GM18868 (cell line): ENCODE measurements at regions not wholly inside any gene's neighbourhood (a gene's known extent, or its start where the extent isn't known, plus 50 kb on each side); places are given as distances from the start of the nearest gene placed in this dataset.
"Not testable (repeated sequence)": the region's sequence is repeated elsewhere in the genome, so short reads cannot be mapped to it uniquely, and the experiment has no call there.

ENCODE experiments used
- ATAC-seq: cut with Tn5 transposase; IDR thresholded peaks from one replicate; pipeline ENCODE4 v1.9.1; 2021; ENCODE audit warnings: mild to moderate bottlenecking, moderate library complexity; ENCODE audit not compliant: unreplicated experiment

DNA sequence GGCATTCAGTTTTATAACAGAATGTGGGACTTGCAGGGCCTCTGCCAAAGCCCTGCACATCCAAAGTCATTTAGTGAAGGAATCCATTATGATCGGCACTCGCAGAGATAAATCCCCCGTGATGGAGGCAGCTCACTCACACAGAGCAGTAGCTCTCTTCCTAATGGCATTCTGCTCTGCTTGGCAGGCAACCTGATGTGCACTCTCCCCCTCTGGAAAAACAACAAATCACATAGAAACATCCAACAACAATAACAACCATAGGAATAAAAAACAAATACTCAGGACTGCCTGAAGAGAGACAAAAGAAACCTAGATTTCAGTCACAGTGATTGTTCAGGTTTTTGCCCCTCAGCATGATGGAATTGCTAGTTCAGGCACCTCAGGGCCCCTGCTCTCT lies 59.7 kb downstream of the NAA11 start:
- ATAC-seq: no peak

DNA sequence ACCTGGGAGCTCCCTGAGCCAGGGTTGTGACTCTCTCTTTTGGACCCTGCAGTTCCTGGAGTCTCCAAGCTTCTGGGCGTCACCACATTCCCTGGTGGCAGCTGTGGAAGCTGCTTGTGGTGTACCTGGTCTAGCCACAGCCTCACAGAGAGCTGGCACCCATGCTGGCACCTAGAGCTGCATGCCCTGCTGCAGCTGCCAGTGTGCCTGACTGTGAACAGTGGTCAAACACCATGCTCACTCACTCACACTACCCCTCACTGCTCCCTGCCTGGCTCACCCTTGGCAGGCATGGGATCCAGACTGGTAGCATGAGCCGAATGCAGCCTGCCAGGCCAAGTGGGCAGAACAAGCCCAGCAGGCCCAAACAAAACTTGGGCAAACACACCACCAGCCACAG lies 66.6 kb downstream of the NAA11 start:
- ATAC-seq: no peak

DNA sequence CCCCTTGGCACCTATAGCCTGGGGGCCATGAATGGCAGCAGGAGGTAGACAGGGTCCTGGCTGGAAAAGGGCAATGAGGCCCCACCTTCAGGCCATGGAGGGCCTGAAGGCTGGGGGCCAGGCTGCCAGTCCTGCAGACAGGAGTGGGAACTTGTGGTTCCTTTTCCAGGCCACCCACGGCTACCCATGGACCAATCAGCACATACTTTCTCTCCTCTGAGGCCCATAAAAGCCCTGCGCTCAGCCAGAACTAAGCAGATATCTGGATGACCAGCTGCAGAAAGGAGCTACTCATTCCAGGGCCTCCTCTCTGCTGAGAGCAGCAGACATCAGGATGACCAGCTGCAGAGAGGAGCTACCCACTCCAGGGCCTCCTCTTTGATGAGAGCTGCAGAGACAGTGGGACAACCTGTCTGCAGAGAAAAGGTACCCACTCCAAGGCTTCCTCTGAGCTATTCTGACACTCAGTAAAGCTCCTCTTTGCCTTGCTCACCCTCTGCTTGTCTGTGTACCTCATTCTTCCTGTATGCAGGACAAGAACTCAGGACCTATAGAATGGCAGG lies 67.2 kb downstream of the NAA11 start:
- ATAC-seq: no peak

DNA sequence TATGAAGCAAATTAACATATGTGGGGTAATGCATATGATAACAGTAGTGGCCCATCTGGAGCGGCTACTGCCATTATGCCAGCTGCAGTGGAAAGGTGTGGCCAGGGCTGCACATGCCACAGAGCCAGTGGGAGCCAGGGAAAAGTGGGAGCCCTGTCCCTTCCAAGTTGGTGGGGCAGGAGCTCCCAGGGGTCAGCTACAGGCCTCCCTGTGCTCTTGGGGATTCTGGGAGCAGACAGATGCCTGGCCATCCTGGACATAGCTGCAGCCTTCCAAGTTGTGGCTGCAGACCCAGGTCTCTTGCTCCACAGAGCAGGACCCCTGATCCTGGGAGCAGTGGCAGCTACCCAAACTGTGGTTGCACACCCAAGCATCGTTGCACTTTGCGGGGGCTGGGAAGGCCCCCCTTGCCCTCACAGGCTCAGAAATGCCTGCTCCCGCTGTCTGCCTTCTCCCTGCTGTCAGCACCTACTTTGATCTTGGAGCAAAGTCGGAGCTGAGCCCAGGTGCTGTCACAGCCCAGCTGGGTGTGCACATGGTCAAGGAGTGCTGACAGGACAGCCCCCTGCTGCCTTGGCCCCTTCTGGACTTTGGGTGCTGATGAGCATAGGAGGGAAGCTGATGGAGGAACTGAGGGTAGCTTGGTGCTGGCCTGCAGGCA lies 67.8 kb downstream of the NAA11 start:
- no peak for ATAC-seq

DNA sequence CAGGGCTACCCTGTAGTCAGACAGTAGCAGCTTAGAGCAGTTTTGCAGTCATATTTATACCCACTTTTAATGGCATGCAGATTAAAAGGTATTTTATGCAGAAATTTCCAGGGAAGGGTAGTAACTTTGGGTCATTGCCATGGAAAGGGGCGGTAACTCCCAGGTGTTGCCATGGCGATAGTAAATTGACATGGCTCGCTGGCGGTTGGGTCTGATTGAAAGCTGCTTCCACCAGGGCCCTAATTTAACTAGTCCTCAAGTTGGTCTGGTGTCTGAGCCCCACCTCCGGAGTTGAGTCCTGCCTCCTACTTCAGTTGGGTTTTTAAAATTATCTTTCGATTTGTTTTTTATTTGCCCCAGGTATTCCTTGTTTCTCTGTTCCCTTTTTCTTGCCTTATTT lies 70.1 kb downstream of the NAA11 start:
- no peak for ATAC-seq

DNA sequence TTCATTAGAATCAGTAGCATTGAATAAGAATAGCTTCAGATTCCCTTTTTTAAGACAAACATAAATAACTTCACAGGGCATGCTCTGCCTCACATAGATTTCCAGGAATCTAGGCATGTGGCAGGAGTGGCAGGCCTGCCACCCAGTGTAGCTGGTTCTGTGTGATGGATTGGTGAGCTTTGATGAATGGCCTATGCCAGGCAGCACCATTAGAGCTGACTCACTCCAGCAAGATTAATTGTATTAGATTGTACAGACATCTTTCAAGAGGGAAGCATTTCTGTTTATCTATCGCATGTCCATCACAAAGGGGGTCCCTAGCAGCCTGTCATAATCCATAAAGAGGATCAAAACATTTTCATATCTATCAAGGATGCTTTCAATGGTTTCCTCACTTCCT lies 71.9 kb downstream of the NAA11 start:
- no peak for ATAC-seq

DNA sequence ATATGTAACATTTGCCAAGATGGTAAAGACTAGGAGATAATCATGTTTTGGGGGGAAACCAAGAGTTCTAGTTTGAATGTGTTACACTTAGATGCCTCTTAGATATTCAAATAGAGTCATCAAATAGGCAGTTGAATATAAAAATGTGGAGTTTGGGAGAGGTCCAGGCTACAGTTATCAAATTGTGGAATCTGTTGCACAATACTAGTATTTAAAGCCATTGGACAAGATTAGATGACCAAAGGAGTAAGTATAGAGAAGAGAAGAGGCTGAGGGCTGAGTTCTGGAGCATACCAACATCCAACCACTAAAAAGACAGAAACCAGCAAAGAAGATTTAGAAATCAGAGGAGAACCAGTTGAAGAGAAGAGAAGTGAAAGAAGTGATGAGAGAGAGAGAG lies 72.7 kb downstream of the NAA11 start:
- no peak for ATAC-seq

DNA sequence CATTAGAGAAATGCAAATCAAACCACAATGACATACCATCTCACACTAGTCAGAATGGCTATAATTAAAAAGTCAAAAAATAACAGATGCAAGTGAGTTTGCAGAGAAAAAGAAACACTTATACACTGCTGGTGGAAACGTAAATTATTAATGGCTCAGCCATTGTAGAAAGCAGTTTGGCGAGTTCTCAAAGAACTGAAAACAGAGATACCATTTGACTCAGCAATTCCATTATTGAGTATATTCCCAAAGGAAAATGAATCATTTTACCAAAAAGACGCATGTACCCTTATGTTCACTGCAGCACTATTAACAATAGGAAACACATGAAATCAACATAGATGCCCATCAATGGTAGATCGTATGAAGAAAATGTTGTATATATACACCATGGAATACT lies 75.0 kb downstream of the NAA11 start:
- no peak for ATAC-seq

DNA sequence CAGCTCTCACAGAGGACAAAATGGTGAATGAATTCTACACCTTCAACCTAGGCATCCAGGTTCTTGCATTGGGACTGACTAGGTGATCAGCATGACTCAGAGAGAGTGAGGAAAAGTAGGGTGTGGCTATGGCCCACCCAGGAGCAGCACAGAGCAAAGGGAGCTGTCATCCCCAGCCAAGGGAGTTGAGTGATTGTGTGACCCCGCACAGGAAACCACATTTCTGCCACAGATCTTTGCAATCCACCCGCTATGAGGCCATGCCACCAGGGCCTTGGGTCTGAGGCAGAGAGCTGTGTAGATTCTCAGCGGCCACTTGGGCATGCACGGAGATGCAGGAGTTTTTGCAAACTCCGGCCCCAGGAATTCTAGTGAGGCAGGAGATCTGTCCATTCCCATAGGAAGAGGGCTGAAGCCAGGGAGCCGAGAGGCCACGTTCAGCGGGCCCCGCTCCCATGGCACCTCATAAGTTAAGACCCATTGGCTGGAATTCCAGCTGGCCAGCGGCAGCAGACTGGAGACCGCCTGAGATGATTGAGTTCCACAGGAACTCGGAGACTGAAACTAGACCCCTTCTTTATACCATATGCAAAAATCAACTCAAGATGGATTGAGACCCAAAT lies 75.9 kb downstream of the NAA11 start:
- ATAC-seq: no peak

DNA sequence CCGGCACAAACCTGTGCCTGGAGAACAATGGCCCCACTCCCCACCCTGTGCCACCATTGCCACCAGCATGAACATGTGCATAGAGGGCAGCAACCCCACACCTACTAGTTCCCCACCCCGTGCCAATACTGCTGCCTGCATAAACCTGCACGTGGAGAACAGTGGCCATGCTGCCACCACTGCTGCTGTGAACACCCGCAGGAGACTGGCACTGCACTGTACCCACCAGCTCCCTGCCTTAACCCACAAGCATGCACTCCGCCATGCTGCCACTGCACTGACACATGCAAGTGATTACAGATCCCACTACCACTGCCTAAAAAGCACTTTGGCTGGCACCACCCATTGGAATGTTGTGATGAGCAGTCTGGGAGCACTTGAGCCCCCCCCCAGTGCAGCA lies 77.3 kb downstream of the NAA11 start:
- ATAC-seq: no peak

DNA sequence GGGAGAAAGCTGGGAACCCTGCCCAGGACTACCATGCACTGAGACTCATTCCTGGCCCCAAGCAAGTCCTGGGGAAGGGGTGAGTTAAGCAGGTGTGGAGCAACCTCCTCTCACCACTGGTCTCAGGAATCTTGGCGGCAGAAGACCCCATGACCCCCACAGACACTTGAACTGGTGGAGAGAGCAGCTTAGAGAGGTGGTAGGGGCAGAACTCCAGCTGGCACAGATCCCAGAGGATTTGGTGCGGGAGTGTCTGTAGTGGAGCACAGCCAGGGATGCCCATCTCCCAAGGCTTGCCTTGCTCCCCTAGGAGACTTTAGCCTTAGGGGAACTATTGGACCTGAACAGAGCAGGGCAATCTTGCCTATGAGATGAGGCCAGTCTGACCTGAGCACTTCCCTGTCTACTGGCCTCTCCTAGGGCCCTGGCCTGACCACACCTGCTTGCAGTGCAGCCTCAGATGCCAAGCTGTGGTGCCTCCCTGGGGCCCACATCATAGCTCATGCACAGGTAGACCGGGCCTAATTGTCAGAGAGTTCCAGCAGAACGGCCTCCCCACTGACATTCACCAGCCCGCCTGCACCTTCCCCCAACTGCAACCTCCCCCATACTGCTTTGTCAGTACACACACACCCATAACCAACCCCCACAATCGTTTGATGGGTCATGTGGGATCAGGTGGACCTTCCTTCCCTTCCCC lies 78.0 kb downstream of the NAA11 start:
- no peak for ATAC-seq

DNA sequence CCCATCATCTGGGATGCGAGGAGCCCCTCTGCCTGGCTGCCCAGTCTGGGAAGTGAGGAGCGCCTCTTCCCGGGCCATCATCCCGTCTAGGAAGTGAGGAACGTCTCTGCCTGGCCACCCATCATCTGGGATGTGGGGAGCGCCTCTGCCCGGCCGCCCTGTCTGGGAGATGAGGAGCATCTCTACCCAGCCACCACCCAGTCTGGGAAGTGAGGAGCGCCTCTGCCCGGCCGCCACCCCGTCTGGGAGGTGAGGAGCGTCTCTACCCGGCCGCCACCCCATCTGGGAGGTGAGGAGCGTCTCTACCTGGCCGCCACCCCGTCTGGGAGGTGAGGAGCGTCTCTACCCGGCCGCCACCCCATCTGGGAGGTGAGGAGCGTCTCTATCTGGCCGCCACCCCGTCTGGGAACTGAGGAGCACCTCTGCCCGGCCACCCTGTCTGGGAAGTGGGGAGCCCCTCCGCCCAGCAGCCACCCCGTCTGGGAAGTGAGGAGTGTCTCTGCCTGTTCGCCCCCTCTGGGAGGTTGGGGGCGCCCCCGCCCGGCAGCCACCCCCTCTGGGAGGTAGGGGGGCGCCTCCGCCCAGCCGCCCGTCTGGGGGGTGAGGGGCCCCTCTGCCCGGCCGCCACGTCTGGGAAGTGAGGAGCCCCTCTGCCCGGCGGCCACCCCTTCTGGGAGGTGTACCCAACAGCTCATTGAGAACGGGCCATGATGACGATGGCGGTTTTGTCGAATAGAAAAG lies 80.5 kb downstream of the NAA11 start:
- not testable (repeated sequence) for ATAC-seq

DNA sequence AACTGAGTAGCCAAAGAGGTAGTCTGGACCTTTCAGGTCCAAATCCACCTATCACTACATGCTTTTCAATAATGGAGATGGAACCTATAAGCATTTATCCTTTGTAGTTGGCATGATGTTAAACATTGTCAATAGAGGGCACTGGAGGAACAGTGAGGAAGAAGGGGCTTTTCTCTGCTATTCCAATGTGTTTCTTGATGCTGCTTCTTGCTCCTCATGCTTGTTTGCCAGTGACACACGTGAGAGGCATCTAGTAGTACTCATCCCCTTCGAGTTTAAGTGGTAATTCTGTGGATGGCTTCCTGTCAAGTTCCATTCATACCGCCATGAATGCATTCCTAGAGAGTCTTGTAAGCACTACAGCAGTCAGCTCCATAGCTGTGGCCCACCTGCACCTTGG lies 84.0 kb downstream of the NAA11 start:
- ATAC-seq: no peak

DNA sequence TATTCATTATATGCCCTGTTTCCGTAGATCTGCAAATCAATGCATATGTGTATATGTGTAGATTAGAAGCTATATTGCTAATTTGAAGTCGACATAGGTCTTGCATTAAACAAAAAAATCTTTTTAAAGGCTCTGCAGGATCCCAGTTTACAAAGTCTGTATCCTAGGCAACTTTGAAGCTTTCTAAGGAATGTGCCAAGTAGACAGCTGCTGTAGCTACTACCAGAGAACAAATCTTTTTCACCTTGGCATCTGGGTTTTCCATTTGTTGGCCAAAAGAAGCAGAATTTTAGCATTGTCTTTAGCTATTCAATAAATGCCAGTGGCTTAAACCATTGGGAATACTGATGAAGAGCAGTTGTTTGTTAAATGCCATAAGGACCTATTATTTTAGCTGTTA lies 88.0 kb downstream of the NAA11 start:
- ATAC-seq: no peak

DNA sequence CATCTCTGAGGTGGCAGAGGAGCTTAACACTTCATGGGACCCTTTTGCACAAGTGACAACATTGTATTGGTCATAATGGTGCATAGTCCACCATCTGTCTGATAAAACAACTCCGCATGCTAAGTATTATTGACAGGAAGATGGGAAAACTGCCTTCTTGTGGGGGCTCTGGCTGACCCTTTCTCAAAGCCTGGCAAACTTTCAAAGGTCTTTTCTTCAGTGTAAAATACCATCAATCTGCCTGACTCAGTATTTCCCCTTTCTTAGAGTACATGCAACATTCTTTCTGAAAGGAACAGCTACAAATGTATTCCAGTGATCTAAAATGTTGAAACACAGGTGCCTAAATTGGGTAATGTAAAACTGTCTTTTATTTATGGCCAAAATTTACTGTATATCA lies 89.1 kb downstream of the NAA11 start:
- ATAC-seq: no peak

DNA sequence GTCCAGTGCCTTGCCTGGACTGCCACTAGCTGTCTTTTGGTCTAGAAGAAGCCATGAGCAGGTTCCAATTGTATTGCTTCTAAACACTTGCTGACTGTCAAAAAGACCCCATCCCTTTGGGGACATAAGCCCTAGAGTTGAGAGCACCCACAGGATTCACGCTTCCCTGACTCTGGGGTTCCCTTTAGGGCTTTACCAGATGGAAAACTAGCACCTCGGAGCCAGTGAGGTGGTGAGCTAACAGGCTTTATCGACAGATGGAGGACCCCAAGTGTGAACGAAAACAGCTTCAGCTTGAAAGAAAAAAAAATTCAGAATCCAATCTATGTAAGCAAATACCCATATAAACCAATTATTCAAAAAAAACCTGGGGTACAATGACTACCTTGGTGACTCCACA lies 90.8 kb downstream of the NAA11 start:
- no peak for ATAC-seq

DNA sequence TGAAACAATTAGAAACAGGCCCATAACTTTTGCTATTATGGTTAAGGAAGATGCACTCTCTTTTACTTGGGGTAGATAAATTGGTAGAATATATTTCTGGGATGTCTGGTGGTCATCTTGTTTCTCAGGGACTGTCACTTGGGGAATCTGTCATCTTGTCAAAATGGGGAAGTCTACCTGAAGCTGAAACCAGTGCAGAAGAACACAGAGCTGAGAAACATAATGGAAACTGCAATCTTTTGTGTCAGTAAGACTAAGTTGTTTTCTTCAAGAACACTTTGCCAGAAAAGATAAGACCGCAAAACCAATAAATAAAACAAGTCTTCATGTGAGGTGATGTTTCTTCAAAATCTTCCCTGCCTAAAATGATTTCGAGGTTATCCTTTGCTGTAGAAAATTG lies 92.0 kb downstream of the NAA11 start:
- ATAC-seq: peak; percentile 72

DNA sequence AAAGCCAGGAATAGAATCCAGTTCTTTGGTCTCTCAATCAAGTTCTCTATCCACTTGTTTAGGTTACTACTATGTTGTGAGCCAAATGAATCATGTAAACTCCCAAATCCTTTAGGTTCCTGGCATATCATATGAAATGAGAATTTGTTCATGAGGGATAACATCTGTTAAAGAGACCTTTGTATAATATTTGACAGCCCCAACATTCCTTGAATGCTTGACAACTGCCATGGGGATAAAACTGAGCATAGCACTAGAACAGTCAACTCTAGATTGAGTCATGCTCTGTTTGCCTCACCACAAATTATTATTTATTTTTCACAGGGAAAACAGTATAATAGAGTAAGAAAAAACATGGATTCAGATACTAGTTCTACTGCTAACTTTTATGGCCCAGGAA lies 93.3 kb downstream of the NAA11 start:
- ATAC-seq: no peak

DNA sequence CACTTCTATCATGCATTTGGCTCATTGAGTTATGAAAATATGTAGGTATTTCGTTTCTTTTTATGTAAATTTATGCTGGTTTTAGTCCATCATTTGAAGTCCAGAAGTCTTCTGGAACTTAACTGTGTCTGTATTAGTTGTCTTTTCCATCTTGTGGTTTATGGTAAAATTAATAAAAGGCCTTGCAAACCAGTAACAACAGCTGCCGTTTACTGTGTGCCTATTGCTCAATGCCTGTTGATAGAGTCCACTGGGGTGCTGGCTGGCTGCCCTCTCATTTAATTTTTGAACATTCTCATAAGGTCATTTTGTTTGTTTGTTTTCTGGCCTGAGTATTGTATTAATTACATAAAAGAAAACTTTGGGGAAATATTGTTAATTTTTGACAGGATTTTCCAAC lies 98.0 kb downstream of the NAA11 start:
- ATAC-seq: no peak

DNA sequence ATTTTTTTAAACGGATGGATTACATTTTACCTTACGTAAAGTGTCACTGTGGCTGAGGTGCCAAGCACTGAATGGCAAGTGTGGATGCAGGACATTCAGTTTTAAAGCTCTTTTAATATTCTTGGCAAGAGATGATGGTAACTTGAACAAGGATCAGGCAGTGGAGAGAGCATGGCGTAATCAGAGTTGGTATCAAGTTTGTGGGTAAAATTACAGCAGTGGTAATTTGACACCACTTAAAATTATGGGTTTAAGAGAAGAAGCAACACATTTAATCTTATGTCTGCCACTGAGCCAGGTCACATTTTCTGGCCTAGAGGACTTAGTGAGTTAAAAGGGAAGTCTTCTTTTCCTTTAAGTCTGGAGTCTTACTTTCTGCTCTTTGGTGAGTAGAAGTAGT lies 100.5 kb downstream of the NAA11 start:
- ATAC-seq: no peak

DNA sequence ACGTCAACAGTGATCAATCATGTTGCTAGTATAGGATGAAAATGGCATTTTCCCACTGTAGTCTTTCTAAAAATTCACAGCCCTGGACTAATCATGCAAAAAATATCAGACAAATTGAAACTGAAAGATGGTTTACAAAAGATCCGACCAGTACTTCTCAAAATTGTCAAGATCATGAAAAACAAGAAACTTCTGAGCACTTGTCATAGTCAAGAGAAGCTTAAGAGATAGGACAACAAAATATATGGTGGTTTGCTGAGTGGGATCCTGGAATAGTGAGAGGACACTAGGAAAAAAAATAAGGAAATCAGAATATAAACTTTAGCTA lies 101.1 kb downstream of the NAA11 start:
- no peak for ATAC-seq
